Suprapubic skin (tissue), 3 donors: ENCODE measurements at regions not wholly inside any gene's neighbourhood (a gene's known extent, or its start where the extent isn't known, plus 50 kb on each side); places are given as distances from the start of the nearest gene placed in this dataset.

Source experiments
- CTCF ChIP-seq, 2 donors: fragments of 200-600 bp in 1 of 2; fragments of 450-650 bp in 1 of 2; sonication (generic) in 1 of 2; IDR thresholded peaks; one replicate each; pipeline ENCODE4 v1.5.1; 2016 to 2019; ENCODE audit warnings: antibody characterized with exemption in 2 of 2, mild to moderate bottlenecking in 1 of 2, moderate library complexity in 1 of 2
- EP300 ChIP-seq: sonication (generic); formaldehyde crosslinking; IDR thresholded peaks from one replicate; pipeline ENCODE4 v1.6.1; 2017; ENCODE audit warnings: antibody characterized with exemption
- POLR2A ChIP-seq, 2 donors: fragments of 450-650 bp; IDR thresholded peaks; one replicate each; pipeline ENCODE4 v1.6.1; 2017; ENCODE audit warnings: antibody characterized with exemption in 2 of 2, mild to moderate bottlenecking in 2 of 2, moderate library complexity in 2 of 2

- TF ChIP-seq CTCF (IDR thresholded peaks at IDR 0.05) (no peak), POLR2A (IDR thresholded peaks at IDR 0.05) (no peak), EP300 (no peak)
Observed at GRCh38 chr21:24428591-24429199, 1178.6 kb downstream of the MRPL39 start.
